GM12891 (cell line): ENCODE measurements at regions not wholly inside any gene's neighbourhood (a gene's known extent, or its start where the extent isn't known, plus 50 kb on each side); places are given as distances from the start of the nearest gene placed in this dataset.

ENCODE experiments used
- POLR2A ChIP-seq: IDR thresholded peaks from 2 replicates; pipeline ENCODE4 v1.6.1; 2011; ENCODE audit warnings: low read depth, low read length, control low read depth
- POLR2AphosphoS5 ChIP-seq: IDR thresholded peaks from 2 replicates; pipeline ENCODE4 v1.6.1; 2011; ENCODE audit warnings: low read depth, low read length, control low read depth
- POU2F2 ChIP-seq: IDR thresholded peaks from 2 replicates; pipeline ENCODE4 v1.6.1; 2011; ENCODE audit warnings: low read depth, mild to moderate bottlenecking, control low read depth, low read length, moderate library complexity
- TAF1 ChIP-seq: IDR thresholded peaks from 2 replicates; pipeline ENCODE4 v1.6.1; 2011; ENCODE audit warnings: low read depth, low read length, control low read depth

GRCh38 chr10:83572036-83572435 lies 567.3 kb upstream of the GHITM start:
- TF ChIP-seq POLR2AphosphoS5: no peak
- TF ChIP-seq POLR2A: no peak
- TF ChIP-seq TAF1: no peak
- no peak for TF ChIP-seq POU2F2
